ENCODE measurements at regions not wholly inside any gene's neighbourhood (a gene's known extent, or its start where the extent isn't known, plus 50 kb on each side); places are given as distances from the start of the nearest gene placed in this dataset.

GRCh38 chr6:17013701-17014100 lies 88.1 kb upstream of the STMND1 start:
- TF ChIP-seq POLR2AphosphoS5 (IDR thresholded peaks at IDR 0.05), result no peak
- no peak for TF ChIP-seq CTCF (IDR thresholded peaks at IDR 0.05)
- TF ChIP-seq POLR2A (IDR thresholded peaks at IDR 0.05), result no peak

Measured in suprapubic skin (tissue), 4 donors.